ENCODE measurements at regions not wholly inside any gene's neighbourhood (a gene's known extent, or its start where the extent isn't known, plus 50 kb on each side); places are given as distances from the start of the nearest gene placed in this dataset.

- Histone ChIP-seq H3K4me3 (replicated peaks; ENCODE audit: insufficient read depth, low read length) (no peak overlapping the region), H3K27me3 (ENCODE audit: insufficient read depth, poor library complexity, severe bottlenecking) (no peaks in the 10 kb centered on the region), H3K27ac (replicated peaks) (no peak overlapping the region)
- DNase-seq (ENCODE audit: low read depth in 1 of 2, low spot score in 1 of 2): no peak
- TF ChIP-seq REST (IDR thresholded peaks at IDR 0.05; ENCODE audit: insufficient replicate concordance, low read depth): no peak
- TF ChIP-seq GABPA (IDR thresholded peaks at IDR 0.05; ENCODE audit: low read depth): no peak
- TF ChIP-seq SPI1 (IDR thresholded peaks at IDR 0.05; ENCODE audit: borderline replicate concordance, low read depth): no peak
- TF ChIP-seq CTCF (IDR thresholded peaks at IDR 0.05; ENCODE audit: insufficient read depth, low read length): no peak
- no peak for TF ChIP-seq POLR2AphosphoS5 (IDR thresholded peaks at IDR 0.05; ENCODE audit: low read depth)
Observed at GRCh38 chr6:76888351-76888750, 574.9 kb downstream of the HTR1B start.

- H3K4me3 ChIP-seq (replicated peaks; ENCODE audit: insufficient read depth, low read length): no peak overlapping the region
- no peak for DNase-seq (ENCODE audit: low read depth in 1 of 2, low spot score in 1 of 2)
- H3K27ac ChIP-seq (replicated peaks): no peak overlapping the region
- TF ChIP-seq GABPA (IDR thresholded peaks at IDR 0.05; ENCODE audit: low read depth): no peak
- TF ChIP-seq CTCF (IDR thresholded peaks at IDR 0.05; ENCODE audit: insufficient read depth, low read length): no peak
- TF ChIP-seq SPI1 (IDR thresholded peaks at IDR 0.05; ENCODE audit: borderline replicate concordance, low read depth): no peak
- TF ChIP-seq POLR2AphosphoS5 (IDR thresholded peaks at IDR 0.05; ENCODE audit: low read depth): no peak
- no peak for TF ChIP-seq REST (IDR thresholded peaks at IDR 0.05; ENCODE audit: insufficient replicate concordance, low read depth)
- no peaks in the 10 kb centered on the region for H3K27me3 ChIP-seq (ENCODE audit: insufficient read depth, poor library complexity, severe bottlenecking)
Observed at GRCh38 chr6:76886900-76887299, 576.4 kb downstream of the HTR1B start.

GRCh38 chr6:76885861-76886301, 577.4 kb downstream of the HTR1B start:
- H3K27ac ChIP-seq (replicated peaks): no peak overlapping the region
- TF ChIP-seq REST (IDR thresholded peaks at IDR 0.05; ENCODE audit: insufficient replicate concordance, low read depth): no peak
- no peak for TF ChIP-seq GABPA (IDR thresholded peaks at IDR 0.05; ENCODE audit: low read depth)
- no peak for TF ChIP-seq SPI1 (IDR thresholded peaks at IDR 0.05; ENCODE audit: borderline replicate concordance, low read depth)
- TF ChIP-seq CTCF (IDR thresholded peaks at IDR 0.05; ENCODE audit: insufficient read depth, low read length): no peak
- no peak for TF ChIP-seq POLR2AphosphoS5 (IDR thresholded peaks at IDR 0.05; ENCODE audit: low read depth)
- no peak overlapping the region for H3K4me3 ChIP-seq (replicated peaks; ENCODE audit: insufficient read depth, low read length)
- no peaks in the 10 kb centered on the region for H3K27me3 ChIP-seq (ENCODE audit: insufficient read depth, poor library complexity, severe bottlenecking)
- DNase-seq (ENCODE audit: low read depth in 1 of 2, low spot score in 1 of 2): no peak

Measured in HL-60 (cell line).